HS-5 (cell line): ENCODE measurements at regions not wholly inside any gene's neighbourhood (a gene's known extent, or its start where the extent isn't known, plus 50 kb on each side); places are given as distances from the start of the nearest gene placed in this dataset.

Experiments
- DNase-seq: peaks from one replicate; pipeline ENCODE4 v3.0.0-alpha.2; 2012; ENCODE audit warnings: low read depth

DNA sequence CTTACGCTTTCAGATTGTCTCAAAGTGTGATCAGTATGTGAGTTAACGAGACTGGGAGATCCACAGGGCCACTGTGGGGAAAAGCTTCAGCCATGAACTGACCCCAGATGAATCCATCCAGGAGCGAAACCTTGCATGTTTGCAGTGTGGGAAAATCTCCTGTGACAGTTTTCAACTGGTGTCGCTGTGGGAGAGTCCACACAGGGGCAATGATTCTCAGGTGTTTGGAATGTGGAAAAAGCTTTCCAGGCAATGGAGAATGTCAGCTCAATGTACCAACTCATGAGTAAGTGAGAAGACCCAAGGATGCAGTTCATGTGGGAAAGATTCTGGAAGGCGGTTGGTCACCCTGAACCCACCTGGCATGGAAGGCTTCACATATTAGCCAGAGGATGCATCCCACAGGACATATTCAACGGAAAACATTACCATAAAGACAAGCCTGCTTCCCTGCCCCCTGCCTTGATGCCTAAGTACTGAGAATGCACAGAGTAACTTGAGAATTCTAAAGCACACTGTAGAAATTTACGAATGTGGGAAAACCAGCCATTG, 204.1 kb upstream of the BMPER start:
- DNase-seq = no peak

DNA sequence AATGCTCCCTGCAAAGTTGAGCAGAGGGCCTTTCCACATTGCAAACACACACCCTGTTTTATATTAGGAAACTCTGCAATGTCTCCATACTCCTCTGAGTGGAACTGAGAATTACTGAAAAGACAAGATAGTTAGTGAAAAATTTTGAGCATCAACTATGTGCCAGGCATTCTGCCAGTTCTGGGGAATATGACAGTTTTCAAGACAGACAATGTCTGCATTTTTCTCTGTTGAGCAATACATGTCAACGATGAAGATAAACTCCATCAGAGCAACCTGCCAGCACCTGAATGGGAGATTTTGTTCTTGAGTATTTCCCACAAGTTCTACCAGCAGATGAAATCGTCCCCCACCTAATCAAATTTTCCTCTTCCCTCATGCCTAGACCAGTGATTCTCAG, 203.4 kb upstream of the BMPER start:
- DNase-seq = no peak

DNA sequence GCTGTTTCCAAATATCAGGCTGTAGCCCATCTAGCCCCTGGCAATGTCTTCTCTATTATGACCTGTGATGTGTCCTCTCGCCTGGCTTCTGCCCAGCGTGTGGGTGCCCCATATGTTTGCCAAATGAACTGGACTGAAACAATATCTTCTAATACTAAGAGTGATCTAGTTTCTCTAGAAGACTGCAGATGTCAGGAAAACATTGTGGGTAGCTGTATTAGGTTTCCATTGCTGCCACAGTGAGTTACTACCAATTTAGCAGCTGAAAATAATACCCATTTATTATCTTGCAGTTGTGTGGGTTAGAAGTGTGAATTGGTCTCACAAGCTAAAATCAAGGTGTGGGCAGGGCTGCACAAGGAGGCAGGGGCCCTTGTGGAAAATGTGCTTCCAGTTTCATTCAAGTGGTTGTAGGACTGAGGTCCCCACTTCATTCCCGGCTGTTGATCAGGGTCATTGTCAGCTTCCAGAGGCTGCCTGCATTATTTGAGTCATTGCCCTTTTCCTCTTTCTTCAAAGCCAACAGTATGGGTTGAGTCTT, 202.8 kb upstream of the BMPER start:
- no peak for DNase-seq

DNA sequence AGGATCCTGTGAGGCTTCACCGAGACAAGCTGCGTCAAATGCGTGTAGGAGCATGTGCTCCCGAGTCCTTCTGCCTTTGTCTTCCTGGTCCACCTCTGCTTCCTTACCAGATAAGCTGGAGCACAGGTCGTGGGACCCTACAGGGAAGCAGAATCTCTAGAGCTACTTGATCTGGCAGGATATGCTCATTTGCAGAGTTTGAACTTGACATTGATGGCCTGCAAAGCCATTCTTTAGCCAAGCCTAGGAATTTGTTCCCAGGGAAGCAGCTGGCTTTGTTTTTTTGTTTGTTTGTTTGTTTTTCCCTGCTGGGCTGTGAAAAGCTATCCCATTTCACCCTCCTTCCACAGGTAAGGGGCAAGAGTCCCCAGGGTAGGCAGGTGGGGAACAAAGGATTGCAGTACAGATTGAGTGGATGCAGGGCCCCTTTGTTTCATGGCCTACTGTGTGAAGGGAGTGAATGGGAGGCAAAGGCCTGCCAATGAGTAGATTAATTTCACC, 200.0 kb upstream of the BMPER start:
- no peak for DNase-seq

DNA sequence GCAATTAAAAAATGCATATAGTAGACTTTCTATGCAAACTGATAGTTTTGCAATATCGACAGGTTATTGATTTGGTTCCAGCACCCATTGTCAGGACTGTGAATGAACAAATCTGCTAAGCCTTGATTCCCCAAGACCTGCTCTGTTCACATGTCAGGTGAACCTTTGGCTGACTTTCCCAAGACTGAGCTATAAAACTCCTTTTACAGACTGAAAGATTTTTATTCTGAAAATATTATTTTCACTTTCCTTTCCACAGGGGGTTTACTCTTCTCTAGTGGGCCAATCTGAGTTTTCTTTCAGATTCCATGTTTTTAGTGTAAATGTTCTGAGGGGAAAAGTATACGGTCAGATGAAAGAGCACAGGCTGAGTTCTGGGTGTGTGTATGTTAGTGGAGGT, 199.2 kb upstream of the BMPER start:
- DNase-seq = no peak

DNA sequence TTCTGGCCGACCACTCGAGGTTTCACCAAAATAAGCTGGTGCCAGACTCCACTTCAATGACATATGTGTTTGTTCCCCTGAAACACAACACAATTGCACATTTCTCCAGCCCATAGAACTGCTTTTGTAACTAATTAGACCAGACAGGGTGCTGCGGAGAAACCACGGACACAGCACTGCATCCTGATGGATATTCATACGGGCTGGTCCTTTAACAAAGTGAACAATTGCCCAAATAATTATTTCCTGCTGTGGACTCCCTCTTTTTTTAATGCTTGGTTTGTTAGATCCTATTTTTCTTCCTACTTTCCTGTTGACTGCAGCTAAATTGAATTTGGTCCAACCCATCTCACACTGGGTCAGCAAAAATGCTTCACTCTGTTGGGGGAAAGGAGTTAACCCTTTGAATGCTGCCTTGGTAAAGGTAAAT, 198.6 kb upstream of the BMPER start:
- DNase-seq = no peak

DNA sequence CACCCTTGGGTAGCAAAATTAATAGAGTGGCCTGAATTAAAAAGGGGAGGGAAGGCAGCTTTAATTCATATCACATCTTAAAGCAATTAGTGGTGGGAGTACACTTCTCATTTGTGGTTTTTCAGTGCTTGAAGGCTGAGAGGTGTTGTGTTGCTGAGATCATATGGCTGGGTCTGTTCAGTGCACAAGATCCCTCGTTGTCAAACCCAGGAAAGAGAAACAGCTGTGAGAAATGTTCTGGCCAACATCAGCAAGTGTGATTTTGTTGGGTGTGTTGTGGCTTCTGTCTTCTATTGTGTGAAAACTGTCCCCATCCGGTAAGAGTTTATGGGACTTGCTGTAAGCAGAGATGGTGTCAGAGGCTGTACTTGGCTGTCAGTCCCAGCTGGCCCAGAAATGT, 197.9 kb upstream of the BMPER start:
- no peak for DNase-seq

DNA sequence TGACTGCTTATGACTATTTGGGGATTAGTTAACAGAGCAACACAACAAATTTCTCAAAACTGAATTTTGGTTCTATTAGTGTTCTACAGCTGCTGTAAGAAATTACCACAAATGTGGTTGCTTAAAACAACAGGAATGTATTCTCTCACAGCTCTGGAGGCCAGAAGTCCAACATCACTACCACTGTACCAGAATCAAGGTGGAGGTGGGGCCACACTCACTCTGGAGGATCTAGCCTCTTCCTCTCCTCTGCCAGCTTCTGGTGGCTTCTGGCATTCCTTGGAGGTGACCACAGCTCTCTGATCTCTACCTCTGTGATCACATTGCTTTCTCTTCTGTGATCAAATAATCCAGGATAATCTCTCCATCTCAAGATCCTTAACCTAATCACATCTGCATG, 194.7 kb upstream of the BMPER start:
- DNase-seq = no peak

DNA sequence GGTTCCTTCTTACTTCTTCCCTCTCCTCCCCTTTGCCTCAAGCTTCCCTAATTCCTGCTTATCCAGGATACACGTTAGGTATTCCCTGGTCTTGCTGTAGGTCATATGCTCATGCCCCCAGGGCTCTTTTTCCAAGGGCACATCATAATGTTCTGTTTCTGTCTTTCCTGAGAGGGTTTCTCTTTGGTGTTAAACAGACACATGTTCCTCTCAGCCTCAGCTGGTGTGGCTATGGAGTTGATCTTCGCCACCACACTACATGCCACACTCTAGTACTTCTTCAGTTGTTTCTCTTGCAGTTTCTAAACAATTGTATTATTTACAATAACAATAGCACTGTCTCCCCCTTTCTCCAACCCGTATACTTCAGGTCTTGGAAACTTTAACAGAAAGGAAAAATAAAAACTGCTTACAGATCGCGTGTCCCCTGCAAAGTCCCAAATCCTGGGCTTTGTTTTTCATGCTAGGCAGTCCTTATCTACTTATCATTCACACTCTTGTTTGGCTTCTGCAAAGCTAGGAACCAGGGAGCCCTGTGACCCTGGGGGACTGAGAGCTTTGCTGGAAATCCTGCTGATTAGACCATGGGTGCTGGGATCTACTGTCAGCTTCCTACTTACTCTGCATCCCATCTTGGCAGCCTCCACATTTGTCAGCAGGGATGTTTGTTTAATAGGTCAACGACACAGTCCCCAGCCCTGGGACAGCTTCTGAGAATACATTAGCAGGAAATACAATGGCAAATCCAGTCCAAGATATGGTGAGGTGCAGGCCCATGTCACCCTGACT, 193.9 kb upstream of the BMPER start:
- no peak for DNase-seq

DNA sequence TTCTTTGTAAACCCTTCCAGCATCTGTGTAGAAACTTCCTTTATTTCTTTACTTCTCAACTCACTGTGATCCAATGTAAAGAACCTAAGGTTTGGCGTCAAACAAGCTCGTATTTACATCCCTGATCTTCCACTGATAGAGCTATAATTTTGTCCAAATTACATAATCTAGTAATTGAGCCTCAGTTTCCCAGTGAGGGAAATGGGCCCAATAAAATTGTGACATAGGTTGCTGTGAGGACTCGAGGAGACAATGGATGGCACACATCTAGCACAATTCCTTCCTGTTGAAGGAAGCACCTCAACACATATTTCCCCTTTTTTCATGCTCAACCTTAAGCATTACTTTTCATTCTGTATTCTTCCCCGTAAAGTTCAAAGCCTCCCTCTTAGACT, 193.3 kb upstream of the BMPER start:
- no peak for DNase-seq

DNA sequence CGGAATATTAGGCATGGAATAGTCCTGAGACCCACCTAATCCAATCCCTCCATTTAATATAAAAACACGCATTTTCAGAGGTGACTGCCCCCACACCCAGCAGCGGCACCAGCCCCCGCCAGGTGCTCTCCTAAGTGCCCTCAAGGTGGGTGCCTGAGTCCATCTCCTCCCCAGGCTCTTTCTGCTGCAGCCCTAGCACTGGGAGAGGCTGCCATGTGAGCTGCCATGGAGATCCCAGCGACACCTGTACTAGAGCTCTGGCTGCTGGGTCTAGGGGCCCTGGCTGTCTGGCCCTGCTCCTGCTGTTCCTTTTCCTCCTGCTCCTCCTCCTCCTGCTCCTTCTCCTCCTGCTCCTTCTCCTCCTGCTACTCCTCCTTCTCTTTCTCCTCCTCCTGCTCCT, 191.1 kb upstream of the BMPER start:
- DNase-seq = no peak

DNA sequence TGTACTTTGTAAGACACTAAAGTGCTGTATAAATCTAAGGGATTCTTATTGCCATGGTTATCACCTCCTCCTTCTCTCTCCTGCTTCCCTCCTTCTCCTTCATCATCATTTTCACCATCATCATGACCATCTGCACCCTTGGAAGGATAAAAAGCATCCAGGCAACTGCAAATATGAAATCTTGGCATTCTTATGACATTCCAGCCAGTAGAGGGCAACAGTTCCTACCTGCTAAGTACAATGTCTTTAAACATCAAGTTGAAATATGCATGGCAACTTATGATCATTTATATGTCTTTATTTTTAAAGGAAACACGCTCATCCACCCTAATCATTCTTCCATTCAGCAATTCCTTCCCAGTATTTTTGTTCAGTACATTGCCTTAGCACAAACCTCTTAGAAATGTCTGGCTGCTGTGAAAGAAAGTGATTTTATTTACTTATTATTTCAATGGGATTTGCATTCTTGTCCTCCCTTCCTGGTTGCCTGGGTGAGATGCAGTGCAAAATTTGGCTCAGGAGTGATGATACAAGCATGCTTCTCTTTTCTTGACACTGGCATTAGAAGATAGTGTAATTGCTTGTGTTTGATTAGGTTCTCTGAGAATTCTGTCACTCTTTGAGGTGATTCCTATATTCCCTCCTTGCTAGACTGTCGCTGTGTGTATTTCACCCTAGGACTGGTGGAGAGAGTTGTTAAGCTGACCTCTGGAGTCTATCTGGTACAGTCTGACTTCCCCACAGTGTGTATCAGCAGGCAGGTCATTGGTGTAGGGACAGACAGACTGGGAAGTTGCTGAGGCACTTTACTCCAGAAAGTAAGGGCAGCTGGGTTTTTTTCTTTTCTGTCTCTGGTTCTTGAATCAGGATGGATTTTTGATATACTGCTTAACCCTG, 188.5 kb upstream of the BMPER start:
- peak; percentile 49 for DNase-seq

DNA sequence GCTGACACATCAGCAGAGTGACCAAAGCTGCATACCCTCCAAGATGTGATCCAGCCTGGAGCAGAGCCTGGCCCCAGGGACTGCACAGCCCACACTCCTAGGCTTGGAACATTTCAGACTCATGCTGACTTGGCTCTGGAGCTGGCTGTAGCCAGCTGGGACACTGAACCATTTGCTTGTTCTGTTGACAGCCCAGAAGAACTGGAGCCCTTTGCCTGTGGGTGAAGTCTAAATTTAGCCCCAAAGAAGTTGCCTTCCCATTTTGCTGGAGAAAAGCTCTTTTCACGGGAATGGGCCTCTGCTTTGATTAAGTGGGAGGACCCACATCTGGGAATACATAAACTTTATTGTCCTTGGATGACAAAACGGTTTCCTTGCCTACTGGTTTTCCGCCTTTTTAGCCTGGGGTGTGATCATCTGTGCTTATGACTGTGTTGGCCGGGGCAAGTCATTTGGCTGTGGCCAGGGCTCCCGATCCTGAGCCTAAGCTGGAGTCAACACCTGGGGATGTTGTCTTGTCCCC, 186.2 kb upstream of the BMPER start:
- DNase-seq = no peak

DNA sequence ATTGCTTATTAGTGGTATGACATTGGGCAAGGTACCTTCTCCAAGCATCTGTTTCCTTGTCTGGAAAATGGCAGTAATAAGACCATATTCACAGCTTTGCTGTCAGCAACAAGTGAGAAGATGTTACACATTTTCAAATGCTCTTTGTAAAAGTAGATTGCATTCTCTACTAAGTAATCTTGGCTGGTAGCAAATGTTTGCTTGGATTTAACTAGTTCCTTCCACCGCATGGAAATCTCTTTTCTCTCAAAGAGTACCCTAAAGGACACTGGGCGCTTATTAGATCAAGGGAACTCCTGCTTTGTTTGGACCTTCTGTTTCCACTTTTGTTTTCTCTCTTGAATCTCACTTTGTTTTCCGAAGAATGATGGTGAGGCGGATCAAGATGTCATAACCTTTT, 185.2 kb upstream of the BMPER start:
- DNase-seq = no peak

DNA sequence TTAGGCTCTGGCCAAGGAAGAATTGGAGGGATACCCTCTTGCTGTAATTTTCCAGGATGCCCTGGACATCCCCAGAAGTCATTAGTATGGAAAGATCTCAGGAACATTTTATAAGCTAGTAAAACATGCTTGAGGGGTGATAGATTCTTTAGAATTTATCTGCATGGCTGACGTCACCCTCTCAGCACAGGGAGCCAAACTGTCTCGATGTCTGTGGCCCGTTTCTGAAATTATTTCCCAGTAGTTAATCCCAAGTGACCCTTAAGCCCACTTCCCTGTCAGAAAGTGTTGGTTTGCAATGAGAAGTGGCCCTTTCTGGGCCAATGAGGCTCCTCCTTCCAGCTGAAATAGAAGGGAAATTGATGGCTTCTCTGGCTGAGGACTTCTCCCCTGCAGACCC, 184.5 kb upstream of the BMPER start:
- no peak for DNase-seq

DNA sequence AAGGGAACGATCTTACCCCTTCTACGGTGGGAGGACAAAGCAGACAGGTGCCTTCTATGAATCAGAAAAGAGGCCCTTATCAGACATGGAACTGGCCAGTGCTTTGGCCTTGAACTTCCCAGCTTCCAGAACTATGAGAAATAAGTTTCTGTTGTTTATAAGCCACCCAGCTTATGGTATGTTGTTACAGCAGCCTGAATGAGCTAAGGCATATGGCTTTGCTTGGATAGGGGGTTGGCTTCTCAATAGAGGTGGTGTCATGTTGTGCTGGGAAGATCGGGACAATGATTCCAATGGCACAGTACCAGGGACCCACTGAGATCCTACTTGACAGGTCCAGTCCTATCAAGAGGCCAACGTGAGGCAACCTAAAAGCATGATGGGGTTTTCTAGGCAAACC, 183.4 kb upstream of the BMPER start:
- DNase-seq = no peak

DNA sequence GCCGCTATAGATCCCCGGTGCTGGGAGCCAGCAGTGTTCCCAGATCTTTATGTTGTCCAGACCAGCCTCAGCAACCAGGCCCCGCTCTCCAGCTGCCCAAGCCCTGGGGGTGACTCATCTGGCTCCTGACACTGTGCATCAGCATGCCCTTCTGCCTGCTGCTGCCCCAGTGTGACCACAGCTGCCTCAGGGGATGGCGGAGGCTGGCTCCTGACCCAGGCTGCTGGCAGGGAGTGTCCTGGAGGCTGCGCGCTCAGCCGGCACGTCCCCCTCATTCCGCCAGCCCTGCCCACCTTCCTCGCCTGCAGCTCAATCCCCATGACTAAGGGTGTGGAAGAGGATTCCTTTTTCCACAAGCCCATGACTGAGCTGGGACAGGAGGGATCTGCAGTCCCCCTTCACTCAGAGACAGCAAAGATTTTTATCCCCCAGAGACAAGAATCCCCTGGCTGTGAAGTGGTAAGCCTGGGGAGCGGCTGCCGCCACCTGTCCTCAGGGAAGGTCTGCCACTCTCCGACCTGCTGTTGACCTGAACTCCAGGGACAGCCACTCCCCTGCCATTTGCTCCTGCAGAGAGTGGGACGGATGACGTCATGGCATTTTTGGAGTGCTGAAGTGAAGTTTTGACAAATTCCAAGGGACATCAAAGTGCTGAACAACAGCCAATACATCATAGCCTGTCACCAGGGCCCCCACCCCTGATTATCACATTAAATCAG, 182.8 kb upstream of the BMPER start:
- no peak for DNase-seq

DNA sequence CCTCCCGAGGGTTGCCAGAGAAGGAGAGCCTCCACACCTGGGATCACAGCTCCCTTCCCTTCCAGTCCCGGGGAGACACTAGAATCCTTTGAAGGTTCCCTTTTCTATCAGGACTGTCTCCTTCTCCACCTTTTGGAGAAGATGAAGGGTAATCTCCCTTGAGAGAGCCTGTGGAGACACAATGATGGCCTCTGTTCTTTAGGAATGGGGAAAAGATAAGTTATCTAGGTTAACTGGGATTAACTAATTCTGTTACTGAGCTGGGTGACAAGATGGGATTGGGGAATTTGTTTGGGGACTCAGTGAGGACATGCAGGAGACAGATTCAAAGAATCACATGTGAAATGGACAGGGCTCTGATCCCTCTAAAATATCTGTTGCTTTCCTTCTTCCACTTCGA, 181.1 kb upstream of the BMPER start:
- no peak for DNase-seq

DNA sequence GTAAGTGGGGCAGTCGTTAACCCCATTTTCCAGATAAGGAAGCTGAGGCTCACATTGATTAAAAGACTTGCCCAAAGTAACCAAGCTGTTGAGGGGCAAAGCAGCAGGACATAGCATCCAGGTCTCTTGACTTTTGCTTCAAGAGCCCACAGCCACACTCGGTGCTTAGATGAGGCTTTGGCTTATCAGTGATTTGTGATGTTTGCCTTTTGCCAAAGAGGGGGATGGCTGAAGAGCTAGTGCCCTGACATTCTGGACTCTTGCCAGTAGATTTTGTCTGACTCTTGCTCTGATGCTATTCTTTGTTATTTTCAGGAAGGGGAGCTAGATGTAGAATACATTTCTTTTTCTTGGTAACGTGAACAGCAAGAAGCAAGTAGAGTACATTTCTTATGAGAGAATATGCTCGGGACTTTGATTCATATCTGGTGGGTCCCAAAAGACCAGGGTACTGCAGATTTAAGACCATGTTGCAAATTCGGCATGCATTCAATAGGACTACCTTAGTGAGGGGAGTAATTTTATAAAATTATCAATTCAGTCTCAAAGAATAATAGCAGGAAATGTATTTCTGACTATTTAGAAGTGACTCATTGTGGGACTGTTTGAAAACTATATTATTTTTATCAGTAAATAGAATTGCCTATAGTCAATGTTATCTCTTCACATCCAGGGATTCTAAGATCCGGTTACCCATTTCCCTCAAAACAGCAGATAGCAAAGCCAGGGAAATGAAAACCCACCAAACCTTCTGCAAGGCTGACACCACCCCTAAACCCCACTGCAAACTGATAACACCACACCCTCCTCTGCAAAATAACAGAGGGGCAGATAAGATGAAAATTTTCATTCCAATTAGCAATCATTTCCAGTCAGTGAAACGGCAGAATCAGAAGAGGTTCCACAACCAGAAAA, 180.0 kb upstream of the BMPER start:
- no peak for DNase-seq

DNA sequence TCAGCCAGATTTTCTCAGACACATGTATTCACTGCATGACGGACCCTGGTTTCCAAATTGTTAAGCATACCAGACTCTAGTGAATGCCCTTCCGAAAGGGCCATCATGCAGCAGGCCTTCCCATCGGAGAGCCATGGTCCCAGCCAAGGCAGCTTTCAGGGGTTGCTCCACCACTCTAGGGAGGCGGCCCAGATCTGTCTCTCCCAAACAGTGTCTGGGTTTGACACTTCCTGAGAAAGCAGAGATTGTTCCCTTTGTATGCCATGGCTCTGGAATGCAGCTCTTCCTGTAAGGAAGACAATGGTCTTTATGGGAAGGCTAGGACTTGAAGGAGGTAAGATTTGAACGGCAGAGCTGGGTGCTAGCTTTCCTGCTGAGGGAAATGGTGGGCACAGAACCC, 178.8 kb upstream of the BMPER start:
- no peak for DNase-seq

DNA sequence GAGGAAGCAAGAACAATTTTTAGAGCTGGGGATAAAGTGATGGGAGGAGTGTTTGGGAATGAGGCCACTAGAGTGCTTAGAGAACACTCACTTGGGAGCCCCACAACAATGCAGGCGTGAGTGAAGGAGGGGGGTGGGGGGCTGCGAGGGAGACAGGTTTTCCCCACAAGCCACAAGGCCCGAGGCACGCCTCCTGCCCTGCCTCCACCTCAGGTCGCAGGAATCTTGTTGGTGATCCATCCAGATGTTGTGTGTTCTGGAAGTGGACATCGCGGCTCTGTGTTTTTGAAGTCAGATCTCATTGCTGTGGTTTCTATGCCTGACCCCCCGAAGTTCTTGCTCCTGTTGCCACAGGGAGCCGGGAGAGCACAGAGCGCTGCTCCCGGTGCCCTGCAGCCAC, 178.0 kb upstream of the BMPER start:
- DNase-seq = no peak
